ENCODE measurements at regions not wholly inside any gene's neighbourhood (a gene's known extent, or its start where the extent isn't known, plus 50 kb on each side); places are given as distances from the start of the nearest gene placed in this dataset.

DNA sequence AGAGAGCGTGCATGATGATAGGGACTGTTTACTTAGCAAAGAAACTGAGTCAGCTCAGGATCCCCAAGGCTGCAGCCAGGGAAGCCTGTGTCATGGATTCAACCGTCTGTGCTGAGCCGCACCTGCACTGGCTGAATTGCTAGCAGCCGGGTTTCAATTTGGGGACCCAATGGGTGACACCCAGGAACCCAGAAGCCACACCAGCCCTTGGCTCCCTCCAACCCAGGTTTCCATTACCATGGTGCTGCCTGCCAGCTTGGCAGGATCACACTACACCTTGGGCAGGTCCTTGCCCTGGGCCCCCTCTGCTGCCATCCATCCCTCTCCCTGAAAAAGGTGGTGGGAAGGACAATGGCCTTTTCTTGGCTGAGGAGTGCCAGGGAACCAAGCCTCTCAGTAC, 64.0 kb upstream of the CLDN14 start:
- DNase-seq = no peak
- no peak overlapping the region for H3K4me3 ChIP-seq (ENCODE audit: low read length in 3 of 3)
- H3K36me3 ChIP-seq (ENCODE audit: control insufficient read depth in 2 of 3, insufficient read depth in 3 of 3, low read length in 3 of 3) = no peaks in the 10 kb centered on the region
- H3K9ac ChIP-seq (ENCODE audit: low read length in 3 of 3) = no peak overlapping the region
- intact Hi-C loops (cut with DNase I) = no loop called here
- no peak overlapping the region for H3K27ac ChIP-seq (ENCODE audit: low read depth in 2 of 2, low read length in 2 of 2)
- H3K9me3 ChIP-seq (ENCODE audit: control insufficient read depth in 2 of 3, insufficient read depth in 1 of 3, low read length in 3 of 3) = no peaks in the 10 kb centered on the region
- H3K27me3 ChIP-seq (ENCODE audit: control insufficient read depth, insufficient read depth, low read length) = no peaks in the 10 kb centered on the region
- TF ChIP-seq, protein P1, sequence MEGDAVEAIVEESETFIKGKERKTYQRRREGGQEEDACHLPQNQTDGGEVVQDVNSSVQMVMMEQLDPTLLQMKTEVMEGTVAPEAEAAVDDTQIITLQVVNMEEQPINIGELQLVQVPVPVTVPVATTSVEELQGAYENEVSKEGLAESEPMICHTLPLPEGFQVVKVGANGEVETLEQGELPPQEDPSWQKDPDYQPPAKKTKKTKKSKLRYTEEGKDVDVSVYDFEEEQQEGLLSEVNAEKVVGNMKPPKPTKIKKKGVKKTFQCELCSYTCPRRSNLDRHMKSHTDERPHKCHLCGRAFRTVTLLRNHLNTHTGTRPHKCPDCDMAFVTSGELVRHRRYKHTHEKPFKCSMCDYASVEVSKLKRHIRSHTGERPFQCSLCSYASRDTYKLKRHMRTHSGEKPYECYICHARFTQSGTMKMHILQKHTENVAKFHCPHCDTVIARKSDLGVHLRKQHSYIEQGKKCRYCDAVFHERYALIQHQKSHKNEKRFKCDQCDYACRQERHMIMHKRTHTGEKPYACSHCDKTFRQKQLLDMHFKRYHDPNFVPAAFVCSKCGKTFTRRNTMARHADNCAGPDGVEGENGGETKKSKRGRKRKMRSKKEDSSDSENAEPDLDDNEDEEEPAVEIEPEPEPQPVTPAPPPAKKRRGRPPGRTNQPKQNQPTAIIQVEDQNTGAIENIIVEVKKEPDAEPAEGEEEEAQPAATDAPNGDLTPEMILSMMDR (IDR thresholded peaks at IDR 0.05; ENCODE audit: borderline replicate concordance, extremely low read depth, insufficient read depth) = no peak
- H3K4me1 ChIP-seq (ENCODE audit: control insufficient read depth in 2 of 3, insufficient read depth in 2 of 3, low read depth in 1 of 3, low read length in 3 of 3) = no peaks in the 10 kb centered on the region
- FAIRE-seq = no peak

DNA sequence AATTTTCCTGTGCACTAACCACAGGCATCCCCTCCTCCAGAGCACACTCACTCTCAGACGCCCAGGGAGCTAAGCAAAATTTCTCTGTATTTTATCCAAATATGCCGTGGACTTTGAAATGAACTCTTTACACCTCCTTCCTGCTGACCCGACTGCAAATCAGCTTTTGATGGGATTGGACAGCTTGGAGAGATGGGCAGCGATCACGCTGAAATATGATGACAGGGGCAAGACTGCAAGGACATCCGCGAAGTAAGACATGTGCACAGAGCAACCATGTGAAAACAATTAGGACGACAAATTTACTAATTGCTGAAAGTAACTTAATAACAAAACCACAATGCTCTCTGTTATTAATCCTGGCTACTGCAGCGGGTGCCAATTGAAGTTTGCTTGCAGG, 64.6 kb upstream of the CLDN14 start:
- Histone ChIP-seq H3K9ac (ENCODE audit: low read length in 3 of 3) (no peak overlapping the region), H3K9me3 (ENCODE audit: control insufficient read depth in 2 of 3, insufficient read depth in 1 of 3, low read length in 3 of 3) (no peaks in the 10 kb centered on the region), H3K27ac (ENCODE audit: low read depth in 2 of 2, low read length in 2 of 2) (no peak overlapping the region), H3K27me3 (ENCODE audit: control insufficient read depth, insufficient read depth, low read length) (no peaks in the 10 kb centered on the region), H3K4me1 (ENCODE audit: control insufficient read depth in 2 of 3, insufficient read depth in 2 of 3, low read depth in 1 of 3, low read length in 3 of 3) (no peaks in the 10 kb centered on the region), H3K4me3 (ENCODE audit: low read length in 3 of 3) (no peak overlapping the region), H3K36me3 (ENCODE audit: control insufficient read depth in 2 of 3, insufficient read depth in 3 of 3, low read length in 3 of 3) (no peaks in the 10 kb centered on the region)
- intact Hi-C loops (cut with DNase I) = no loop called here
- TF ChIP-seq, protein P1 (IDR thresholded peaks at IDR 0.05; ENCODE audit: borderline replicate concordance, extremely low read depth, insufficient read depth) = no peak
- no peak for FAIRE-seq
- no peak for DNase-seq

DNA sequence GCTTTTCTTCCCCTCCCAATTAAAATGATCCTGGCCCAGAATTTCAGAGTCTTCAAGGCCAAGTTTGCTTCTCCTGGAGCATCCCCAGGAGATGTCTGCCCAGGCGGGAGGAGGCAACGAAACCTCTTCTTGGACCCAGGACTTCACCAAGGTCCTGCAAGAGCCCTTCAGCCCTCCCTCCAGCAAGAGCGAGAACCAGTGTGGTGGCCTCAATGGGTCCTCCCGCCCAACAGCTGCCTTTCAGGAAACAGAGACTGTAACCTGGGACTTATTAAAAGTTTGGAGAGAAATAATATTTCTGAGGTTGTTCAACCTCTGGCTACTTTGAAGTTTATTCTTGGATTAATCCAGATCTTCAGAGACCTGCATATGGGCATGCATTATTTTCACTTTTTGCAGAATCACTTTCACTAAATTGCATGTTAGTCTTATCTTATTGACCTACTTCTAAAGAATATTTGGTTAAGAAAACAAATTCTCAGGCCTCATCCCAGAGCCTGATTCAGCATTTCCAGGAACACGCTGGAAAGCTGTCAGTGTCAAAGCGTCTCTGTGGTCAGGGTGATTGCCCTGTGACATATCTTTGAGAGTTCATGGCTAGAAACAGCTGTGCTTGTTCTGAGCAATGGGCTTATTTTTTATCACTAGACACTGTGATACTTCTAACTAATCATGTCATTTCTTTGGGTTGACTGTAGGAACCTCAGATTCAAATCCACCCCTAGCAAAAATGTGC, 66.0 kb upstream of the CLDN14 start:
- TF ChIP-seq, protein P1 (IDR thresholded peaks at IDR 0.05; ENCODE audit: borderline replicate concordance, extremely low read depth, insufficient read depth) = no peak
- FAIRE-seq = no peak
- Histone ChIP-seq H3K36me3 (ENCODE audit: control insufficient read depth in 2 of 3, insufficient read depth in 3 of 3, low read length in 3 of 3) (no peaks in the 10 kb centered on the region), H3K27ac (ENCODE audit: low read depth in 2 of 2, low read length in 2 of 2) (no peak overlapping the region), H3K4me3 (ENCODE audit: low read length in 3 of 3) (no peak overlapping the region), H3K9ac (ENCODE audit: low read length in 3 of 3) (no peak overlapping the region), H3K4me1 (ENCODE audit: control insufficient read depth in 2 of 3, insufficient read depth in 2 of 3, low read depth in 1 of 3, low read length in 3 of 3) (no peaks in the 10 kb centered on the region), H3K27me3 (ENCODE audit: control insufficient read depth, insufficient read depth, low read length) (no peaks in the 10 kb centered on the region), H3K9me3 (ENCODE audit: control insufficient read depth in 2 of 3, insufficient read depth in 1 of 3, low read length in 3 of 3) (no peaks in the 10 kb centered on the region)
- no peak for DNase-seq
- intact Hi-C loops (cut with DNase I) = no loop called here

DNA sequence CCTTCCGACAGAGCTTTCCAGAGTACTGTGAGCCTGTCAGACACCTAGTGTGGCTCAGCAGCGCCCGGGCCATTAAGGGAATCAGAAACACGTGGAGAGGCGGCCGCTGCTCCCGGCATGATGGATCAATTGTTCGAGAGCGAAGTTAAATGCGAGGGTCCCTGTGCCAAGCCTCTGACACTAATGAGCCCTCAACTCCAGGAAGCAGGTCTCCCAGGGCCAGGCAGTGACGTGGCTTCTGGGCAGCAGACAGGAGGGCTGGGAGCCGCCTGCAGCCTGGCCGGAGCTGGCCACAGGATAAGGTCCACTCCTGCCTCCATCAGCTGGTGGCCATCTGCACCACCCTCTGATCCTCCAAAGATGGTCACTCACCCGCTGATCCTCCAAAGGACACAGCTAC, 67.5 kb upstream of the CLDN14 start:
- H3K9me3 ChIP-seq (ENCODE audit: control insufficient read depth in 2 of 3, insufficient read depth in 1 of 3, low read length in 3 of 3) = no peaks in the 10 kb centered on the region
- peaks cover 0 to 5% (median 0%) of the 10 kb centered on the region in 3 donors for H3K4me1 ChIP-seq (ENCODE audit: control insufficient read depth in 2 of 3, insufficient read depth in 2 of 3, low read depth in 1 of 3, low read length in 3 of 3)
- FAIRE-seq (no peak), DNase-seq (no peak)
- no peak overlapping the region for H3K4me3 ChIP-seq (ENCODE audit: low read length in 3 of 3)
- intact Hi-C loops (cut with DNase I) = no loop called here
- H3K9ac ChIP-seq (ENCODE audit: low read length in 3 of 3) = no peak overlapping the region
- TF ChIP-seq, protein P1 (IDR thresholded peaks at IDR 0.05; ENCODE audit: borderline replicate concordance, extremely low read depth, insufficient read depth) = no peak
- no peak overlapping the region for H3K27ac ChIP-seq (ENCODE audit: low read depth in 2 of 2, low read length in 2 of 2)
- no peaks in the 10 kb centered on the region for H3K27me3 ChIP-seq (ENCODE audit: control insufficient read depth, insufficient read depth, low read length)
- H3K36me3 ChIP-seq (ENCODE audit: control insufficient read depth in 2 of 3, insufficient read depth in 3 of 3, low read length in 3 of 3) = no peaks in the 10 kb centered on the region
